AML-193 (cell line): ENCODE measurements at regions not wholly inside any gene's neighbourhood (a gene's known extent, or its start where the extent isn't known, plus 50 kb on each side); places are given as distances from the start of the nearest gene placed in this dataset.

ENCODE experiments used
- DNase-seq, 2 experiments: peaks; one replicate each; lab custom pipeline; 2025; lab: John Stamatoyannopoulos, UW

DNA sequence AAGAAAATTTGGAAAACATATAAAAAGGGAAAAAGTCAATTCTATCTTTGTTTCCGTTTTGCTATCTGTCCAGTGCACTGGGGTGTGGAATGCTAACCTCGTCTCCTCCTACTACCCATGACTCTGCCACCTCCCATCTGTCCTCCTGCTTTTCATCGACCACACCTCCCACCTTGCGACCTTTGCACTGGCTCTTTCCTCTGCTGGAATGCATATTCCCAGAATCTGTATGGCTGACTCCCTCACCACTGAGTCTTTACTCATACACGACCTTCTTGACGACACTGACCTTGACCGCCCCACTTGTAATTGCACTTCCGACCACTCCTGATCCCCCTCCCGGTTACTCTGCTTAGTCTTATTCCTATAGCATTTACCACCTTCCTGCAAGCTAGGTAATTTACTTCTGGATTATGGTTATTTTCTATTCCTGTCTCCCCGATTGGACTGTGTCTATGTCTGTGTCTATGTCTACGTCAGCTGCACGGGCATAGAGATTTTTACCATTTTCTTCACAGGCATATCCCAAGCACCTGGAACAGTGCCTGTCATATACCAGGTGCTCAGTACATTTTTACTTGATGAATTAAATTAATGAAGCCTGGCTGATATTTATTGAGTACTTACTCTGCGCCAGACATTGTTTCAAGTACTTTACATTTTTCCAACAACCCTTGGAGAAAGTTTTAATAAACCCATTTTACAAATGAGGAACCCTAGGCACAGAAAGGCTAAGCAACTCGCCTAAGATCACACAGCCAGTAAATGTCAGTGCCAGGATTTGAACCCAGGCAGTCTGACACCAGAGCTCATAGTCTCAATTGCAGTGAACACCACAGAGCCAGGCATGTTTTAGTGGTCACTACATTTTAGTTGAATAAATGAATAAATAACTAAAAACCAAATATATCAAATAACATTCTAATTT is 54.0 kb upstream of the SLC22A11 start:
- DNase-seq: no peak

GRCh38 chr11:64502634-64503033 is 53.1 kb upstream of the SLC22A11 start:
- DNase-seq: no peak

DNA sequence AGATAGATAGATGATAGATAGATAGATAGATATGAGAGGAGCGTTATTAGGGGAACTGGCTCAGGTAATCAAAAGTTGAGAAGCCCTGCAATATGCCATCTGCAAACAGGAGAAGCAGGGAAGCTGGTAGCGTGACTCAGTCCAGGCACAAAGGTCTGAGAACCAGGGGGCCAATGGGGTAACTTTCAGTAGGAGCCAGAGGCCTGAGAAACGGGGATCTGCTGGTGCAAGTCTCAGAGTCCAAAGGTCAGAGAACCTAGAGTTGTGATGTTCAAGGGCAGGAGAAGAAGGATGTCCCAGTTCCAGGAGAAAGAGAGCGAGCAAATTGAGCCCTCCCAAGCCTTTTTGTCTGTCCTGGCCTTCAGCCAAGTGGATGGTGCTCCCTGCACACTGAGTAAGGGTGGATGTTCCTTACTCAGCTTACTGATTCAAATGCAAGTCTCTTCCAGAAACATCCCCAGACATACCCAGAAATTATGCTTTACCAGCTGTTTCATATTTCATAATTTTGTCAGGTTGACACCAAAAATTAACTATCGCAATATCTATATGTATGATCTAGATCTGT is 52.5 kb upstream of the SLC22A11 start:
- no peak for DNase-seq

DNA sequence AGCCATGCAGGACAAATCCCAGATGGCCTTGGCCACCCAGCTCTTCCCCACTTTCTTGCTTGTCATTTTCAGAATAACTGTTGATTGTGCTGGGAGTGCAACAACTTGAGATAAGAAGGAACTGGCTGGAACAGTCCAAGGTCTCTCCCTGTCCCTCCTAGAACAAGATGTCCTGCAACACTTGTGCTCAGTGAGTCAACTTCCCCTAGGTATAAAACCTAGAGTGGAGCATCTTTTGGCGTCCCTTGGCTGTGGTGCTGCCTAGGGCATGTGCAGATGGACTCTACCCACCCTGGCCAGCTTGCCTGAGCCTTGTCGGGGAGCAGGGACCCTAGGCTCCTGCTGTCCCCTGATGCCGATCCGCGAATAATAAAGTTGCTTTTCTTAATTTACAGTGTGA is 50.7 kb upstream of the SLC22A11 start:
- no peak for DNase-seq
